ENCODE measurements at regions not wholly inside any gene's neighbourhood (a gene's known extent, or its start where the extent isn't known, plus 50 kb on each side); places are given as distances from the start of the nearest gene placed in this dataset.

DNA sequence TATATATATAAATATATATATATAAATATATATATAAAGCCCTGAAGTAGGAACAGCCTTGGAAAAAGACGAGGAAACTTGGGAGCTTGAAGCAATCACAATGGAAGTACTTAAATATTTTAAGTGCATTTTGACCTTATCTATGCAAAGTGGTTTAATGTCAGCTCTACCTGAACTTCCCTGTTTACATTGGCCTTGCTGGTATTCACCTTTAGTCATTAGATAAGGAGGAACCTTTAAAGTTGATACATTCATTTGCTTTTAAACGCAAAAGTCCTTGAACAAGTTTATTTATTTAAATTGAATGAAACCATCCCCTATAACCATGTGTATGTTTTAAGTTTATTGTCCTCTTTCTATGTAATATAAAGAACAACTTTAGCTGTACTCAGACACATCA, 166.7 kb upstream of the ANKRD50 start:
- H3K36me3 ChIP-seq: no peaks in the 10 kb centered on the region
- H3K9me3 ChIP-seq: no peaks in the 10 kb centered on the region
- TF ChIP-seq CTCF (IDR thresholded peaks at IDR 0.05): no peak
- intact Hi-C loops (cut with DNase I): no loop called here
- no peaks in the 10 kb centered on the region for H3K27me3 ChIP-seq
- H3K27ac ChIP-seq: no peak overlapping the region
- no peaks in the 10 kb centered on the region for H3K4me1 ChIP-seq
- no peak overlapping the region for H3K4me3 ChIP-seq
- DNase-seq (ENCODE audit: low spot score in 2 of 2): no peak

DNA sequence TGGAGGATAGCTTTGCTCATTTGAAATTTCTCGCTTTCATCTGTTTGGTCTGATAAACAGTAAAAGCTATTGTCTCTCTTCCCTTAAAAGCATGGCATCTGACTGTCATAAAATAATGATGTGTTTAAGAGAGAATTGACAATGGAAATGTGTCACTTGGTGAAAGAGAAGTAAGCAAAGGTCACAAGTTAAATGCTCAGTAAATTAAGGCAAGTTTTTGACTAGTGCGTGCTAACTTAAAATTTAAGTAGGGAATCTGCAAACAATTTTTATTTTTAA, 161.6 kb upstream of the ANKRD50 start:
- H3K4me1 ChIP-seq: no peaks in the 10 kb centered on the region
- H3K4me3 ChIP-seq: no peak overlapping the region
- DNase-seq (ENCODE audit: low spot score in 2 of 2): no peak
- no peak overlapping the region for H3K27ac ChIP-seq
- no peaks in the 10 kb centered on the region for H3K27me3 ChIP-seq
- H3K36me3 ChIP-seq: no peaks in the 10 kb centered on the region
- intact Hi-C loops (cut with DNase I): no loop called here
- no peak for TF ChIP-seq CTCF (IDR thresholded peaks at IDR 0.05)
- H3K9me3 ChIP-seq: no peaks in the 10 kb centered on the region

DNA sequence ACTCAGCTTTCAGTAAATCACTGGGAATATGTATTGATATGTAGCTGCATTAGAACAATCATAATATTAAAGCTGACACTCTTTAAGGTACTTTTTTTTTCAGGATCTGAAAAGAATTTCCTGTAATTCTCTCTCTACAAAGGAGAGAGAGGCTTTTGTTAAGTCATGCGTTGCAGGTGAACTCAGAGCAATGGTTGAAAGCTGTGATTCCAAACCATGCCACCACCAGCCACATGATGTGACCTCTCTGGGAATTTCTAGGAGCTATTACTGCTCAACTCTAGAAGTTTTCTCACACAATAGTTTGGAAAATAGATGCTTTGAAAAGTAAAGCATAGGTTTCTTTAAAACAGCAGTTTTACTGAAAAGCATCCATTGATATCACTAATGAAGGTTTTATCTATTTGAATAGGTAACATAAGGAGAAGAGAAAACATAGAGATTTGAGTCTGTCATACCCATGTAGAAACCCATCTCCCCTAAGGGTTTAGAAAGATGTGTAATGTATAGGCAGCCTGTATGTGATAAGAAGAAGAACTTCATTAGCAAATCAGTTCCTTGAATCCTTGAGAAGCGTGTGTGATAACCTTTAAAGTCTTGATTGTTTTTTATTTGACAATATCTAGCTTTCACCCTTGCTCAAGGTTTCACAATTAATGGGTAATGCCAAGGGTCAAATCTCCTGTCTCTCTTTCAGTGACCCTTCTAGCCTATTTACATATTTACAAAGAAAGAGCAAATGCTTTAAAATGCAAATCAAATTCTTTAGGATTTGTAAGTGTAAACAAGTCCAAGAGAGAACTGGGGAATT, 161.0 kb upstream of the ANKRD50 start:
- no peak for DNase-seq (ENCODE audit: low spot score in 2 of 2)
- intact Hi-C loops (cut with DNase I): no loop called here
- TF ChIP-seq CTCF (IDR thresholded peaks at IDR 0.05): no peak

GRCh38 chr4:124872659-124873058, 160.1 kb upstream of the ANKRD50 start:
- no peak for TF ChIP-seq CTCF (IDR thresholded peaks at IDR 0.05)
- Histone ChIP-seq H3K27ac (no peak overlapping the region), H3K9me3 (no peaks in the 10 kb centered on the region), H3K4me1 (peaks cover 0 to 6% of the 10 kb centered on the region in 2 donors), H3K36me3 (no peaks in the 10 kb centered on the region), H3K4me3 (no peak overlapping the region), H3K27me3 (no peaks in the 10 kb centered on the region)
- DNase-seq (ENCODE audit: low spot score in 2 of 2): no peak
- intact Hi-C loops (cut with DNase I): no loop called here

More for the DNA sequence above, 161.0 kb upstream of the ANKRD50 start:
- Histone ChIP-seq H3K36me3 (no peaks in the 10 kb centered on the region), H3K4me3 (no peak overlapping the region), H3K9me3 (no peaks in the 10 kb centered on the region), H3K27me3 (no peaks in the 10 kb centered on the region), H3K4me1 (peaks cover 0 to 2% of the 10 kb centered on the region in 2 donors), H3K27ac (no peak overlapping the region)

GRCh38 chr4:124869961-124870495, 157.5 kb upstream of the ANKRD50 start:
- Histone ChIP-seq H3K9me3 (no peaks in the 10 kb centered on the region), H3K27ac (no peak overlapping the region), H3K4me3 (no peak overlapping the region), H3K27me3 (no peaks in the 10 kb centered on the region), H3K36me3 (no peaks in the 10 kb centered on the region), H3K4me1 (peaks cover 0 to 6% of the 10 kb centered on the region in 2 donors)
- TF ChIP-seq CTCF (IDR thresholded peaks at IDR 0.05): no peak
- intact Hi-C loops (cut with DNase I): no loop called here
- DNase-seq (ENCODE audit: low spot score in 2 of 2): no peak
